ENCODE measurements at regions not wholly inside any gene's neighbourhood (a gene's known extent, or its start where the extent isn't known, plus 50 kb on each side); places are given as distances from the start of the nearest gene placed in this dataset.

DNA sequence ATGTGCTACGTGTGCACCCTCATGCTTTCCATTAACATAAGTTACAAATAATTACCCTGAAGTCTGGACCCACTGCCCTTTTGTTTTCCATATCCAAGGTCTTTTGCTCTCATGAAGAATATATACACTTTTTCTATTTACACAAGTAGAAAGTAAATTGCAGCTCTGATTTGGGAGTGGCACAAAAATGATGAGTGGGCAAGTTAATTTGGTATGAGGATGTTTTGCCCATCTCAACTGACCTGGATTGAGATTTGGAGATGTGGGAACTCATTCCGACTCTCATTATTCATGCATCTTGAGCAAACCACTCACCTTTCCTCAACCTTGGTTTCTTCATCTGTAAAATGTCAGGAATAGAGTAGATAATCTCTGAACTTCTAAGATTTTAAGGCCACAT is 53.6 kb upstream of the TMEM17 start:
- no peak for TF ChIP-seq GATA2 (IDR thresholded peaks at IDR 0.05; ENCODE audit: low read depth, low read length)
- no peak for TF ChIP-seq GATA3 (IDR thresholded peaks at IDR 0.05; ENCODE audit: low read depth, low read length)
